Activated gamma-delta T cell (primary cell): ENCODE measurements at regions not wholly inside any gene's neighbourhood (a gene's known extent, or its start where the extent isn't known, plus 50 kb on each side); places are given as distances from the start of the nearest gene placed in this dataset.

Experiments
- DNase-seq: peaks from one replicate; lab custom pipeline; 2025; lab: John Stamatoyannopoulos, UW

DNA sequence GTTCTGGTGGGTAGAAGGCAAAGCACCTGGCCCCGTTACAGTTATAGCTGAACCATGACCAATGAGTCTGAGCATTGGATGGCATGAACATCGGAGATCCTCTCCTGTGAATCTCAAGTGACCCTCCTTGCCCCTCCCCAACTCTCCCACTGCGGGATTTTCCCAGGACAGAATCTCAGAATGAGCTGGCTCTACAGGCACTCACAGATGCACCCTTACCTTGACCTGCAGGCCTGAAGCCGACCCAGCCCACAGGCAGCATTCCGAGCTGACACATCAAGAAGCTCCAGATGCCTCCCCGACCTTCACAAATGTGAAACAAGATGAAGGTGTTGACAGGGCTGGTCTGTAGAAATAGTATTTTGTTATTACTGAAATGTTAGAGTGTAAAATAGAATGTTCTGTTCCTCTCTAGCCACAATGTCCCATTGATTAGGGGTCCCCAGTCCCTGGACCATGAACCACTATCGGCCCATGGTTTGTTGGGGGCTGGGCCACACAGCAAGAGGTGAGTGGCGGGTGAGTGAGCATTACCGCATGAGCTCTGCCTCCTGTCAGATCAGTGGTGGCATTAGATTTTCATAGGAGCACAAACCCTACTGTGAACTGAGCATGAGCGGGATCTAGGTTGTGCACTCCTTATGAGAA, 263.4 kb downstream of the AUH start:
- DNase-seq, result no peak

DNA sequence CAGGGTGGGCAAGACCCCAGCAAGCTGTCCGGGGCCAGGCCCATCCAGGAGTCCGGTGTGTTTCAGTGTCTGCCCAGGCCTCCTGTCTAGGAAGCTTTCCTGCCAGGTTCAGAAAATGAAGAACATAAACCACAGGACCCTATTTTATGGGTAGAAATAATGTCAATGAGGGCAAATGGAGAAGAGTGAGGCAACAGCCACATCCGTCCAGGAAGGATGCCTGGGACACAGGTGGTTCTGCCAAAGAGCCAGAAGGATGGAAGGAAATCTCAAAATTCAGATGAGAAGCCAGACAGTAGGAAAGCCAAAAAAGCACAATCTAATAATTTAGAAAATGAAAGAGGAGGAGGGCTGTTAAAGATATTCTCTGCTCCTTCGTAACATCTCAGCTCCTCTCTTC, 262.3 kb downstream of the AUH start:
- no peak for DNase-seq

DNA sequence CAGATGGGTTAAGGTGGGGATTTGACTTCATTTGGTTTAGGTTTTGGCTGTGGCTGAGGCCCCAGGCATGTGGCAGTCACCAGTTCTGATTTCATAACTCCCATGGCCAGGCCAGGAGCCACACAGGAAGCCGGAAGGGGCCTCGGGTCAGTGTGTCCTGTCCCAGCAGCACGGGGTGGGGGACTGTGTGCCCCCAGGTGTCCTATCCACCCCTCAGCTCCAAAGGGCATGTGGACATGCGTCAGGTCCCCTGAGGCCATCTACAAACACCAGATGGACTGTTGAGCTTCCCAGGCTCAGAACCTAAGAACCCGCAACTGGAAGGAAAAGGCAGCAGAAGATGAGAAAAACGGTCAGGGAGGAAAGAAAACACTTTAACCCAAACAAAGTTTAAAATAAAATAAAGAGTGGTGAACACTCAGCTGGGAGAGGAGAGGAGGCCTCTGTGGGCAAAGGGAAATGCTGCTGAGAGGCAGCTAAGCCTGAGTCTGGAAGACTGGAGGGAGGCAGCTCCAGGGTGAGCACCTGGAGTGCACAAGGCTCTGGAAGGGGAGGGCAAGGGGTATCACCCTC, 260.8 kb downstream of the AUH start:
- DNase-seq, result no peak

DNA sequence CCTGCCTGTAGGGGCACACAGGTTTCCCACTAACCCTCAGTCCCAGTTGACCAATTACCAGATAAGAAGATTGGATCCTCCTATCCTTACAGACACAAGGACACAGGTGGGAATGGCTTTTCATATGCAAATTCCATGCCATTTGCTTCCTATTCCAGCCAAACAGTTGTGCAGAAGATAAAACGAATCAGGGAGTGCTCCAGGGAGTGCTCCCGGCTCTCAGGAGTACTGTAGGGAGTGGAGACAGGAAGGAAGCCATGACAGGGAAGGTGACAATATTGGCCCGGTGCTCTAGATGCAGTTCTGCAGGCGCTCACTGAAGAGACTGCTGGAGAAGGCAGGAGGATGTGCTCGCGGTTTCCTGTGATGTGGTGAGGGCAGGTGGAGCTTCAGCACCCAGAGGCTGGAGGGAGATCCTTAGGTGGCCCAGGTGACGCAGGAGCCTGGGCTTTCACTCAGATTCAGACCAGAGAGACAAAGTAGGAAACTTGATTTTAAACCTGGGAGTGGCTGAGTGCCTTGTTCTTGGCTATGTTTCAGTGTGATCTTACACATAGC, 260.0 kb downstream of the AUH start:
- no peak for DNase-seq

DNA sequence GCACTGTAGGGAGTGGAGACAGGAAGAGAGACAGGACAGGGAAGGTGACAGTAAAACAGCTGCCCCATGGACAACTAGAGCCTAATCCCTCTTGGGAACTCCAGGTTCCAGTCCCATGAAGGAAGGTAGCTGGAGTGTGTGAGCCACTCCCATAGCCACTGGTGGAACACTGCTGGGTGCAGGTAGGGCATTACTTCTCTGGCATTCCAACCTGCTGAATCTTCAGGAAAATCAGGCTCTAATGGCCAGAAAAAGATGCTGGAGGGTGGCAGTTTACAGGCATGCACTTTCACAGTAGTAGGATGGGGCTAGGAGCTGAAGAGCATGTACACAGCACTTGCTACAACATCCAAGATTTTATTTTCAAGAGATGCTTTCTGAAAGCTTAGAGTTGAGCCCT, 259.4 kb downstream of the AUH start:
- no peak for DNase-seq

DNA sequence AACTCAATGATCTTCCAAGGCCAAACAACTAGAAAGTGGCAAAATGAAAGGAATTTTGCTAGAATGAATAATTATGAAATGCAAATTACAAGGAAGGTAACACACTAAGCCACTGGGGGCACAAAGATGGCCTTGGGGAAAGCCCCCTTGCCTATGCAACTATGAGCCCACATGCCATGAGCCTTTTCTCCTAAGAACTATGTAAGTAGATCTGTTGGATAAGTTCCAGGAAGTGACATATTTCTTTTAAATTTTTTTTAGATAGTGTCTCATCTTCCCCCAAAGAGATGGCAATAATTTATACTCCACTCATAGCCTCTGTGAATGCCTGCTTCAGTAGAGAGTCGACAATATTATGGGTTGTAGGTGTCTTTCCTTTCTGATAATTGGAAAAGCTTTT, 257.8 kb downstream of the AUH start:
- DNase-seq, result no peak

DNA sequence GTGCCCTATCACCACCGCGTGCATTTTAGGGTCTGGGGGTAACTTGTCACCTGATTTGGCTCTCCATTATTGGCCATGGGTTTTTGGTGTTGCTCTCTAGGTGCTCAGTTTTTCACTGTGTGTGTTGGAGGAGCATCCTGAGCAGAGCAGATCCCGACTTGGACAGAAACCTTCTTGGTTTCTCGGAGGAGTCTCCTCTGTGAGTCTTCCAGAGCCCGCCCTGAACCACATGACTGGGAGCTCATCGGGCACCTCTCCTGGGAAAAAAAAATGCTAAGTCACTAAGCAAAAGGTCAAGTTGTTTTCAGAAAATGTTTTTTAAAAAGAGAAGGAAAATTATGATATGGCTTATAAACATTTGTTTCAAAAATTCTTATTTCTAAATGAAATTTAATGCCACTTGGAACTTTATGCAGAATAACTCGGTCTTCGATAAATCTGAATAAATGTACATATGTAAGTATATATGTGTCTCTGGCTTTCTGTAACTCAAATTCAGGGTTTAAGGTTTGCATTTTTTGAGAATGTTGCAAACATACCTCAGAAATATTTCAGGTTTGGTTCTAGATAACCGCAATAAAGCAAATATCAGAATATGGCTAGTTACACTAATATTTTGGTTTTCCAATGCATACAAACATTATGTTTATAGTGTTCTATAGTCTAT, 255.2 kb downstream of the AUH start:
- DNase-seq, result no peak

DNA sequence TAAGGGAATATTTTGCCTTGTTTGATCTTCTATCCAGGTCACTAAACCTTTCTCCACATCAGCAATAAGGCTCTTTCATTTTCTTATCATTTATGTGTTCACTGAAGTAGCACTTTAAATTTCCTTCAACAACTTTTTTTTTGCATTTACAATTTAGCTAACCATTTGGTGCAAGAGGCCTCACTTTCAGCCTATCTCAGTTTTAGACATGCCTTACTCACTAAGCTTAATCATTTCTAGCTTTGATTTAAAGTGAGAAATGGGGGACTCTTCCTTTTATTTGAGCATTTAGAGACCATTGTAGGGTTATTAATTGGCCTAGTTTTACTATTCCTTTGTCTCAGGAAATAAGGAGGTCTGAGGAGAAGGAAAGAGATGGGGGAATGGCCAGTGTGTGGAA, 250.5 kb downstream of the AUH start:
- DNase-seq, result no peak

DNA sequence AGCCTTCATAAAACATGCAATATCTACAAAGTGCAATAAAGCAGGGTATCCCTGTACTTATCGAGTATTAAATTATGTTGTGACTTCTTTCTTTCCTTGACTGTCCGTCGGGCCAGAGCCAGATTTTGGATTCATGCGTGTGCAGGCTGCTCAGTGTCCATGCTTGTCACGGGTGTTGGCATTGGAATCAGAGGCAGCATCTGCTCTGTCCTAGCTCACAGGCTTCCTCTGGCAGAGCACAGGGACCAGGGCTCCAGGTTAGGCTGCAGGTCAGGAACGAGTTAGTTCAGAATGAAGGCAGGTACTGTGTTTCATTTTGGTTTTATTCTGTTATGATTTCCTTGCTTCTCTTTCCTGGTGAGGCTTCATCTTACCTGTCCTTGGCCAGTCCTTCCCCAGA, 249.8 kb downstream of the AUH start:
- DNase-seq, result no peak

DNA sequence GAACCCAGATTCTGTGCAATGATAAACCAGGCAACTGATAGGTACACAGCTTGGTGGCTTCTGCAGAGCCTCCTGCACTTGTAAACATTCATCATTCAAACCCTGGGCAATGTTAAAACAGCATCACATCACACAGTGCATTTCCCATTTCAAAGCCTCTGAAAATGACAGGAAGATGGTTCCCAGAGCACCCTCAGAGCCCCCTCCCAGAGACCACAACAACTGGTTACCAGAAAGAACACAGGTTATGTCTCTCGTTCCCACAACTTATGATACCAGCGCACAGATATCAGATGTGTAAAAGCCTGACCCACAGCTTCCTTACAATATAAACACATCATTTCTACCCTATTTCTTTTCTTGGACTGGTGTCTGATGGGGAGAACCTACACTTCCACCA, 248.7 kb downstream of the AUH start:
- no peak for DNase-seq

DNA sequence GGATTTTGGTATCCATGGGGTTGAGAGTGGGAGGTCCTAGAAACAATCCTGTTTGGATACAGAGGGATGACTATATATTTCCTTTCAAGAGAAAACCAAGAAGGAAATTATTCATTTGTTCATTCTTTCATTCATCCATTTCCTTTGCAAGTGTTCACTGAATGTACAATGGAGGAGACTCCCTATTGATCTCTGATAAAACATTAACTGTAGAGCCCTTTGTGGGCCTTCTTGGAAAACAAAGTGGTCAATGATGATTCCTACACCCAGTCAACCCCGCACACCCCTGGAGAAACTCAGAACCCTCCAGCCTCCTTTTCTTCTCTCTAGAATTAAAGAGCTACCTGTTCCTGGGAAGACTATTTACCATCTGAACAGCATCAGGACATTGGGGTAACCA, 247.3 kb downstream of the AUH start:
- DNase-seq, result no peak

DNA sequence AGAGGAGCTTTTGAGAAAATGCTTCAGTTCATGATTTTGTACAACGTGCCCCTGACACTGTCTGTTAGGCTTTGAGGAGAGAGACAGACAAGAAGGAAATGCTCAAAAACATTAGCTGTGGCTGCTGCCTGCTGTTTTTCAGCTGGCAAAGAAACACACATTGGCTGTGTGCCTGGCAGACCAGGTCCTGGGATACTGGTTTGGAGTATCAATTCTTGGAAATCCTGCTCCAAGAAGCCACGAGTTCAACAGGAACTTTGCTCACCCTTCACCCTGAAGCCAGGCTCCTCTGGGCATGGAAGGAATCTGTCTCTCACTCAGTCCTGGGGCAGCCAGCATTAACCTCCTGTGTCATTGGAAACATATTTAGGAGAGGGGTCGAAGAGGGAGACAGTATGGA, 245.5 kb downstream of the AUH start:
- DNase-seq, result no peak

DNA sequence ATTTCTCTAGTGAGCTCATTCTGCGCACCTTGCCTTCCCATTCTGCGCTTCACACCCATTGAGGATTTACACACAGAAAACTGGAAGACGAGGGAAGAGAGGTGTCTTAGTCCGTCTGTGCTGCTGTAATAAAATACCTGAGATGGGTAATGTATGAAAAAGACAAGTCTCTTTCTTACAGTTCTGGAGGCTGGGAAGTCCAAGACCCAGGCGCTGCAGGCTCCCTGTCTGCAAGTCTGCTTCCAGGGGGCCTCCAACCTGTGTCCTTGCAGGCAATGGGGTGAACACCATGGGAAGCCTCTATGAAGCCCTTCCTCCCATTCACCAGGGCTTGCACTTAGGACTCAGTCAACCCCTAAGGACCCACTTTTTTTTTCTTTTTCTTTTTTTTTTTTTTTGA, 245.0 kb downstream of the AUH start:
- DNase-seq, result no peak

DNA sequence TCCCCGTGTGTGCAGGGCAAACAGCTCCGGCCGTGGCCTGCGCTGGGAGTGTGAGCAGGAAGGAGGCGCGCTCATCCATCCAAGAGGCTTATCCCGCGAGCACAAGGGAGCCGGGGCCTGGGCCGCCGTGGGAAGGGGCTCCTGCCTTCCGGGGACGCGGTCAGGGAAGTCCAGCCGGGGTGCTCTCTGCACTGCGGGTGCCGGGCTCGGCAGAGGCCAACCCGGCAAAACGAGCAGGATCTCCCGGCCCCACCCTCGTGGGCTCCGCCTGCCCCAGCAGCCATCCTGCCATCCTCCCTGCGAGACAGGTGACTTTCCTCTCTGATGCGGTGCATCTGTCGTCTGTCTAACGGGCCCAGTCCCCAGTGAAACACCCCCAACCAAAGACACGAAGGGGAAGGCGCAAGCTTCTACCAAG, 244.2 kb downstream of the AUH start:
- DNase-seq, result no peak

DNA sequence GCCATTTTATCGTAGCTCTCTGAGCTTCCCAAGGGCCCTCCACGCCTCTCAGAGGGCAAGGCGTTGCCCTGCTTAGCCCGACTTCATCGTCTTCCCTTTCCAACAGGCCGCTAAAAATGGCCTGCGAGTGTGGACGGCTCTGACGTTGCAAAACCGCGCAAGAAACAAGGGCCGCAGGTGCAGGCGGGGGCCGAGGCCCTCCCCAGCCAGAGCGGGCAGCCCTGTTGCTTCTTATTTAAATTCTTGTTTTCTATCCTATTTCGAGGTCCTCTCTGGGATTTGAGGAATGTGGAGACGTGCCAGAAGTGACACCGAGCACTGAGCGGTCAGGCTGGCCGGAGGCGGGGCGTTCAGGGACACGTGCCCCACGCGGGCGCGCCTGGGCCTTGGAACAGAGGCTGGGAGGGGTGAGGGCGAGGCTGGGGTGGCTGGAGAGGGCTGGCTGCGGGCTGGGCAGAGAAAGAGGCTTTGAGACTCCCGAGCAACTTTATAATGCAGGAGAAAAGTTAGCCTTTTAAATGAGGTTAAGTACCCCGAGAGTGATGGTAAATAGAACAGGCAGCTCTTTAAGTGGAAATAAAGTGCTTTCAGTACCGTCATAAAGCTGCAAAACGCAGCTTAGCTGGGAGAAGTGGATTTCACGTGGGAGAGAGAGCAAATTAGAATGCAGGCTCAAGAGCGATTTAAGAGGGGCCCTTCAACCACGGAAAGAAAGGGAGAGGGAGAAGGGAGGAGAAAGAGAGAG, 243.6 kb downstream of the AUH start:
- DNase-seq, result no peak

DNA sequence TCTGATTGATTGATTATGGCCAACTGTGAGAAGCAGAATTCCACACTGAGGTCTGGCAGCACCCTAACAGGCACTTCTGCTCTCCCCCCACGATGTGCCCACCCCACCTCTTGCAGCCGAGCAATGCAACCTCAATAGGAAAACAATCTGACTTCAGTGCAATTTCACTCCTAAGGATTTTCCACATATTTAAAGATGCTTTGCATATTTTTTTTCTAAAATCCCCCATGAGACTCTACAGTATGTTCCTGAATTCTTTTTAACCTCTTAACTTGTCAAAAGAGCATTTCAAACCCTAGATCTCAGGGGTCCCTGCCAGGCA, 243.1 kb downstream of the AUH start:
- DNase-seq, result no peak

DNA sequence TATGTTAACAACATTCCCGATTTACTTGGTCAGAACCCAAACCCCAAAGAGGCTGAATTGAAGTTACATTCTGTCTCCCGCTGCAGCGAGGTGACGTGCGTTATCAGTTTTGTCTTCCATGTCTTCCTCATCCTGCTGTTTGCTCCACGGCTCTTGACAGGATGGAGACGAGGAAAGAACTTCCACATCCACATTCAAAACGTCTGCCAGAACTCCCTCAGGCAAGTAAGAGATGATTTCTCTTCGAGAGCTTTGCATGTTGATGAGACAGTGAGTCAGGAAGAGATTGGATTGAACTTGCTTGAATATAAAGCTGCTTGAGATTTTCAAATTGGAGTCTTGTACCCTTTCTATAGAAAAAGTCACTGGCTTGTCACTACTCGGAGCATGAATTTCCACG, 242.6 kb downstream of the AUH start:
- DNase-seq, result no peak

DNA sequence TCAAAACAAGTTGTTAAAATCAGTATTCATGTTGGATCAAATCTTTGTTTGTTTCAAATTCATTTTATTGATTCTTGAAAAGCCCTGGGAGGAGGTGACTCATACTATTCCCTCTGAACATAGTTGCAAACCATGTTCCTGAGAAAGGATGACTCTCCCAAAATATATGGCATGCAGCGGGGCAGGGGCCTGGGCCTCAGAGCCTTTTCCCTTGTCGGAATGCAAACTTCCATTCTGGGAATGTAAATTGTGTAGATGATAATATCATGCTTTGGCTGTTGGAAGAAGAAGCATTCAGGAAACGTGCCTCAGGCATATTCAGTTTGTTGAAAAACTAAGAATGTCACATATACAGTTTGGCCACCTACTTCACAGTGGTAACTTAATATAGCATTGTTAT, 242.0 kb downstream of the AUH start:
- DNase-seq, result no peak

DNA sequence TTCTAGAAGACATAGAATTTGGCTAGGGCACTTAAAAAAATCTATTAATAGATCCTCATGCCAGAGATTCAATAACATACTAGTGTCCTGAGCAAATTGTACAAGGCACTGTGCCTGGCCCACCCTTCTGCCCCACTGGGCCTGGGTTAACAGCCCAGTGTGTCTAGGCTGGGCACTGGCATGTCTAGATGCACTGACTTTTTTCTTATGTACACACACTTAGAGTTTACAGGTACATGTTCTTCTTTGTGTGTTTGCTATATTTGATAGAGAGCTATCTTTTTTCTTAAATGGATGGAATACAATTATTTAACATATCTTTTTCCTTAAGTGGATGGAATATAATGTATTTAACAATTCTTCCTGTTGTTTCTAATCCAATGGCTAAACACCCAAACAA, 241.5 kb downstream of the AUH start:
- DNase-seq, result no peak

DNA sequence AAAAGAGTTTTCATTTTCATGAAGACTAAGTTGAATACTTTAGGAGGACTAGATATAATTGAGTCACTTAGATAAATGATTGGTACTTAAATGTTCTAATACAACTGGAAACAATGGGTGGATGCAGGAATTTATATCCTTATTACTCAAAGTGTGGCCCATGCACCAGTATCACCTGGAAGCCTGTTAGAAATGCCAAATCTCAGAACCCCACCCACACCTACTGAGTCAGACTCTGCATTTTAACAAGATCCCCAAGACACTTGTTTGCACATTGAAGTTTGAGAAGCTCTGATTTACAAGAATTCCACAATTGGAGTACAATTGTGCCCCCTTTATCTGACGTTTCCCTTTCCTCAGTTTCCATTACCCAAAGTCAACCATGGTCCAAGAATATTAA, 239.0 kb downstream of the AUH start:
- no peak for DNase-seq

DNA sequence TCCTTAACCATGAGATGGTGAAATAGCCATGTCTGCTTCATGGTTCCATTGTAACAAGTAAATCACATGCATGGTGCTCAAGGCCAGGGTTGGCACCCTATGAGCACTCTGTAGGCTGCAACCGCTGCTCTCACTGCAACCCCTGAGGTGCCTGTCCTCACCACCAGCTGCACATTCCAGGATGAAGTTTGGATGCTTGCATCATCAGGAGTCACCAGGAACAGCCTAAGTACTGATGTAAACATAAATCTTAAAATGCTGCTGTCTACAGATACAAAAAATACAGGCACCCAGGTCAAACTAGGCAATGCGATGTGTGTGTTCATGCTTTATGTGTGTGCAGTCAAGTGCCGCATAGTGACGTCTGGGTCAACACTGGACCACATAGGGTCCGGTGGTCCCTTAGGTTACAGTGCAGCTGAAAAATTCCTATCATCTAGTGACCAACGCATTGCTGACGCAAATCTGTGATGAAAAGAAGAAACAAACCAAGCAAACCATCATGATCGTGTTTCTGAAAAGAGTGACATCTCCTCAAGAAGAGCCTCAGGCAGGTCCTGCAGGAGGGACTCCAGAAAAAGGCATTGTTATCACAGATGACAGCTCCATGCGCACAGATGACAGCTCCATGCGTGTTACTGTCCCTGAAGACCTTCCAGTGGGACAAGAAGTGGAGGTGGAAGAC, 234.8 kb downstream of the AUH start:
- DNase-seq, result no peak

DNA sequence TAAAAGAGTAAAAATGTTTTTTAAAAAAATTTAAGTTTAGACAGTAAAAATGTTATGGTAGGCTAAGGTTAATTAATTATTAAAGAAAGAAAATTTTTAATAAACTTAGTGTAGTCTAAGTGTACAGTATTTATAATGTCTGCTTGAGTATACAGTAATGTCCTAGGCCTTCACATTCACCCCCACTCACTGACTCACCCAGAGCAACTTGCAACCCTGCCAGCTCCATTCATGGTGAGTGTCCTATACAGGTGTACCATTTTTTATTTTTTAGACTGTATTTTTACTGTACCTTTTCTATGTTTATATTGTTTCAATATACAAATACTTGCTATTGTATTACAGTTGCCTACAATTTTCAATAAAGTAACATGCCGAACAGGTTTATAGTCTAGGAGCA, 234.1 kb downstream of the AUH start:
- DNase-seq, result no peak
